HG03280 (cell line): ENCODE measurements at regions not wholly inside any gene's neighbourhood (a gene's known extent, or its start where the extent isn't known, plus 50 kb on each side); places are given as distances from the start of the nearest gene placed in this dataset.
"Not testable (repeated sequence)": the region's sequence is repeated elsewhere in the genome, so short reads cannot be mapped to it uniquely, and the experiment has no call there.

ENCODE experiments used
- ATAC-seq: cut with Tn5 transposase; IDR thresholded peaks from one replicate; pipeline ENCODE4 v1.9.1; 2021; ENCODE audit warnings: mild to moderate bottlenecking, moderate library complexity; ENCODE audit not compliant: unreplicated experiment

- not testable (repeated sequence) for ATAC-seq
Observed at GRCh38 chr2:113386780-113387433, 50.6 kb upstream of the ZNG1B start.

GRCh38 chr2:113379621-113380020 lies 57.9 kb upstream of the ZNG1B start:
- ATAC-seq, result not testable (repeated sequence)

GRCh38 chr2:113376913-113377445 lies 60.5 kb upstream of the ZNG1B start:
- ATAC-seq, result peak; percentile 73

- peak; percentile 36 for ATAC-seq
Observed at GRCh38 chr2:113376253-113376912, 61.1 kb upstream of the ZNG1B start.

- not testable (repeated sequence) for ATAC-seq
Observed at GRCh38 chr2:113374857-113375256, 62.6 kb upstream of the ZNG1B start.

GRCh38 chr2:113372258-113372834 lies 65.1 kb upstream of the ZNG1B start:
- ATAC-seq, result not testable (repeated sequence)

GRCh38 chr2:113370478-113371091 lies 66.9 kb upstream of the ZNG1B start:
- ATAC-seq, result peak; percentile 57

GRCh38 chr2:113370030-113370429 lies 67.5 kb upstream of the ZNG1B start:
- ATAC-seq, result no peak

GRCh38 chr2:113368581-113368980 lies 68.9 kb upstream of the ZNG1B start:
- ATAC-seq, result not testable (repeated sequence)

GRCh38 chr2:113366821-113367220 lies 70.7 kb upstream of the ZNG1B start:
- ATAC-seq, result not testable (repeated sequence)

GRCh38 chr2:113365791-113366190 lies 71.7 kb upstream of the ZNG1B start:
- ATAC-seq, result not testable (repeated sequence)

GRCh38 chr2:113365290-113365689 lies 72.2 kb upstream of the ZNG1B start:
- ATAC-seq, result not testable (repeated sequence)

- ATAC-seq, result no peak
Observed at GRCh38 chr2:113361051-113361450, 76.4 kb upstream of the ZNG1B start.

GRCh38 chr2:113357071-113357470 lies 78.3 kb upstream of the PAX8 start:
- no peak for ATAC-seq

GRCh38 chr2:113356284-113356683 lies 77.6 kb upstream of the PAX8 start:
- not testable (repeated sequence) for ATAC-seq

GRCh38 chr2:113355339-113356015 lies 76.8 kb upstream of the PAX8 start:
- not testable (repeated sequence) for ATAC-seq

- ATAC-seq, result no peak
Observed at GRCh38 chr2:113351375-113352355, 72.9 kb upstream of the PAX8 start.

GRCh38 chr2:113343800-113344199 lies 65.1 kb upstream of the PAX8 start:
- not testable (repeated sequence) for ATAC-seq

- ATAC-seq, result no peak
Observed at GRCh38 chr2:113342650-113343049, 63.9 kb upstream of the PAX8 start.

GRCh38 chr2:113341870-113342253 lies 63.1 kb upstream of the PAX8 start:
- not testable (repeated sequence) for ATAC-seq
